ENCODE measurements at regions not wholly inside any gene's neighbourhood (a gene's known extent, or its start where the extent isn't known, plus 50 kb on each side); places are given as distances from the start of the nearest gene placed in this dataset.

DNA sequence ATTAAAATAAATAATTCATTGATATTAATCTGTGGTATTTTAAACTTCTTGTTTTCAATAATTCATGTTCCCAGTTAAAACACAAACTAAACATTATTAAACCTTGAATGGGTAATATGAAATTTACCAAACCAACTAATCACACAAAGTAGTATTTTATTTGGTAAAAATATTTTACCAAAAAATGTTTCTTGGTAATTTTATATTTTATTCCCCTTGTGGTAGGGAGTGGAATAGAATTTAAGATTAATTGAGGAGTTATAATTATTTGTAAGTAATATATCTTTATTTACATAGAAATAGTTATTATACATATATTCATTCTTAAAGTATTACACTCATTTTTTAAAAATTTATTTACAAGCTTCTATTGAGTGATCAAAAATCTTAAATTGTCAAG, 1350.9 kb downstream of the OTOL1 start:
- DNase-seq (no peak), ATAC-seq (no peak)
- intact Hi-C loops (cut with DNase I, micrococcal nuclease): no loop called here
- CTCF ChIA-PET: no interaction called here
- H3K27ac Mint-ChIP-seq: no peak overlapping the region
- H3K4me3 Mint-ChIP-seq: no peak overlapping the region
- H3K4me1 Mint-ChIP-seq: no peaks in the 10 kb centered on the region
- no peaks in the 10 kb centered on the region for H3K9me3 Mint-ChIP-seq (ENCODE audit: low read depth)
- no peaks in the 10 kb centered on the region for H3K36me3 Mint-ChIP-seq (ENCODE audit: low read depth)
- POLR2A ChIA-PET: no interaction called here
- no peaks in the 10 kb centered on the region for H3K27me3 Mint-ChIP-seq

GRCh38 chr3:162863579-162863978, 1367.0 kb downstream of the OTOL1 start:
- H3K9me3 Mint-ChIP-seq (ENCODE audit: low read depth): no peaks in the 10 kb centered on the region
- H3K4me3 Mint-ChIP-seq: no peak overlapping the region
- ATAC-seq (no peak), DNase-seq (no peak)
- H3K27ac Mint-ChIP-seq: no peak overlapping the region
- no peaks in the 10 kb centered on the region for H3K27me3 Mint-ChIP-seq
- no peaks in the 10 kb centered on the region for H3K36me3 Mint-ChIP-seq (ENCODE audit: low read depth)
- H3K4me1 Mint-ChIP-seq: no peaks in the 10 kb centered on the region
- intact Hi-C loops (cut with DNase I, micrococcal nuclease): no loop called here
- ChIA-PET CTCF (no interaction called here), POLR2A (no interaction called here)

DNA sequence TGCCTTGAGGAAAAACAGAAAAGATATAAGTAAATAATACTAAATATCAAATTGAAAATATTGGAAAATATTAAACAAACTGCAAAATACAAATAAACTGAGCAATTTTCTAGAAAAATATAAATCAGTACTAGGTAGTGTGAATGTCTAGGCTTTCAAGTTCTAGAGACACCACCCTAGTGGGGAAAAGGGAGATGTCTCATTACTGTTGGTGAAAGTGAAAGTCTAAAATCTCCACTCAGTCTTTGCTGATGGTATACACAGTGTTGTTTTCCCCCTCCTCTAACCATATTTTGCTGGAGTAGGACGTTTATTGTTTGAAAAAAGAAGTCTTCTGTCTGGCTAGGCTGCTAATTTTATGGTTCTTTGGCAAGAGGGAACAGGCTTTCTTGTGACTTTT, 1368.9 kb downstream of the OTOL1 start:
- Mint-ChIP-seq H3K27me3 (no peaks in the 10 kb centered on the region), H3K27ac (no peak overlapping the region), H3K36me3 (ENCODE audit: low read depth) (no peaks in the 10 kb centered on the region), H3K9me3 (ENCODE audit: low read depth) (no peaks in the 10 kb centered on the region), H3K4me3 (no peak overlapping the region), H3K4me1 (no peaks in the 10 kb centered on the region)
- POLR2A ChIA-PET: no interaction called here
- DNase-seq (no peak), ATAC-seq (no peak)
- CTCF ChIA-PET: no interaction called here
- intact Hi-C loops (cut with DNase I, micrococcal nuclease): no loop called here

GRCh38 chr3:162879021-162879562, 1382.5 kb downstream of the OTOL1 start:
- H3K36me3 Mint-ChIP-seq (ENCODE audit: low read depth): no peaks in the 10 kb centered on the region
- ATAC-seq (no peak), DNase-seq (no peak)
- intact Hi-C loops (cut with DNase I, micrococcal nuclease): no loop called here
- no peak overlapping the region for H3K27ac Mint-ChIP-seq
- no peaks in the 10 kb centered on the region for H3K9me3 Mint-ChIP-seq (ENCODE audit: low read depth)
- H3K4me3 Mint-ChIP-seq: no peak overlapping the region
- no peaks in the 10 kb centered on the region for H3K4me1 Mint-ChIP-seq
- CTCF ChIA-PET: no interaction called here
- H3K27me3 Mint-ChIP-seq: no peaks in the 10 kb centered on the region
- POLR2A ChIA-PET: no interaction called here

DNA sequence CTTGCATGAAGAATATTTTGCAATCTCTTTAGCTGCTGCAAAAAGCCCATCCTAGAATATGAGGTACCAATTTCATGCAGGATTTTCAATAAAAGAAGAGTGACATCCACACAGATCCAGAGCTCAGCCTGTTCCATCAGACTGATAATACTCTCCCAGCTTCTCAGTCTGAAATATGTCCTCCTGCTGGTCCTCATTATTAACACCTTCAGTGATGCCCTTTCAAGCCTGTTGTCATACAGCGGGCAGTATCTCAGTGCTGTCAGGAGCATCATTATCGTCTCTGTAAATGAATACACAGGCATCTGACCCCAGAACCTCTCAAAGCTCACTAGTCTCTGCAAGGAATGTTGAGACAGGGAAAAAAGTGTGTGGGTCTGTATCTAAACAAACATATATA, 1387.8 kb downstream of the OTOL1 start:
- Mint-ChIP-seq H3K9me3 (ENCODE audit: low read depth) (no peaks in the 10 kb centered on the region), H3K4me3 (no peak overlapping the region), H3K36me3 (ENCODE audit: low read depth) (no peaks in the 10 kb centered on the region), H3K27me3 (no peaks in the 10 kb centered on the region), H3K4me1 (no peaks in the 10 kb centered on the region), H3K27ac (no peak overlapping the region)
- CTCF ChIA-PET: no interaction called here
- POLR2A ChIA-PET: no interaction called here
- ATAC-seq: no peak
- no peak for DNase-seq
- intact Hi-C loops (cut with DNase I, micrococcal nuclease): no loop called here

DNA sequence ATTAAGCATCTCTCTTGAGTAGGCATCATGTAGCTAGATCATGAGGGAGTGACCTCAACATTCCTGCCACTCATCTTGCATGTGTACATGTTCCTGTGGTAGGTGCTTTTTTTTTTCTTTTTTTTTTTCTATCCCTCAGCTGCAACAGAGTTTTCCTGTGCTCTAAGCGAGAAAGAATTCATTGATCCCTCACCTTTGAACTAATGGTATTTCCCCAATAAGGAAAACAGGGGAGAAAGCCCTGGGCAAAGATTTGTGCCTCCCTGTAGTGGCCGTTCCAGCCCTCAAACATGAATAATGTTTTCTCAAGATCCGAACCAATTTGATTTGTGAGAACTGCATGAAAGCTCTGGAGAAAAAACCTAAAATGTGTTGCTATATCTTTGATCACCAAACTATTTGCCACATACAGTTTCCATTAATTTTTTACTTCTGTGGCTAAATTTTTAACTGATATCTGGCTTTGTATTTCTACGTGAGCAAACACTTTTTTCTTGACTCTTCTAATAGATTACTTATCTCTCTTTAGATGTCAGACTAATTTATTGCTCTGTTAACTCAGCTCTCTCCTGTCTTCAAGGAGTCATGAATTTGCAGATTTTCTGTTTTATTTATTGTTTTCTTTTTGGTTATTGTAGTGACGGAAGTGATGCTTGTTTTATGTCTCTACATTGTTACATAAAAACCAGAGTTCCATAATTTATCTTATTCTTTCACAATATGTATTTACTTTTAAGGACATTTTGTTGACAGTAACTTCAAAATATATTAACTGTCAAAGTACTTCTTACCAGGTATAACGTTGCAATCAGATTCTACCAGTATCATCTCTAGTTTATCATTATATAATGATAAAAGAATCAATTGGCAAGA, 1396.5 kb downstream of the OTOL1 start:
- no peaks in the 10 kb centered on the region for H3K4me1 Mint-ChIP-seq
- ATAC-seq: no peak
- no peaks in the 10 kb centered on the region for H3K36me3 Mint-ChIP-seq (ENCODE audit: low read depth)
- no peak for DNase-seq
- H3K27me3 Mint-ChIP-seq: no peaks in the 10 kb centered on the region
- POLR2A ChIA-PET: no interaction called here
- H3K9me3 Mint-ChIP-seq (ENCODE audit: low read depth): no peaks in the 10 kb centered on the region
- CTCF ChIA-PET: no interaction called here
- no peak overlapping the region for H3K27ac Mint-ChIP-seq
- no peak overlapping the region for H3K4me3 Mint-ChIP-seq
- intact Hi-C loops (cut with DNase I, micrococcal nuclease): no loop called here

- H3K4me1 Mint-ChIP-seq: no peaks in the 10 kb centered on the region
- ATAC-seq (no peak), DNase-seq (no peak)
- ChIA-PET CTCF (no interaction called here), POLR2A (no interaction called here)
- H3K27ac Mint-ChIP-seq: no peak overlapping the region
- intact Hi-C loops (cut with DNase I, micrococcal nuclease): no loop called here
- H3K4me3 Mint-ChIP-seq: no peak overlapping the region
- no peaks in the 10 kb centered on the region for H3K27me3 Mint-ChIP-seq
- H3K36me3 Mint-ChIP-seq (ENCODE audit: low read depth): no peaks in the 10 kb centered on the region
- no peaks in the 10 kb centered on the region for H3K9me3 Mint-ChIP-seq (ENCODE audit: low read depth)
These were observed 1400.7 kb downstream of the OTOL1 start for GRCh38 chr3:162897291-162897690.

DNA sequence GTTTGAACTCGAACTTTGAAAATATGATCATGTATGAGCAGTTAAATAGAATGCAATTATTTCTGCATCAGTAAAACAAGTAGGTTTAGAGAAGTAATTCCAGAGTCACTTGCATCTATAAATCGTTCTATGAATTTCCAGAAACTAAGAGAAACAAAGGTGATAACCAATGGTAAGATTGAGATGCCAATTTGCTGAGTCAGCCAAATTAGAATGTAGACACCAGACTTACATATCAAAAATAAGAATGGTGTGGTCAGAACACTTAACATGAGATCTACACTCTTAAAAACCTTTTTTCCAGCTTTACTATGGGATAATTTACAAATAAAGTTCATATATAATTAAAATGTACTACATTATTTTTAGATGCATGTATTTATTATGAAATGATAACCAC, 1435.9 kb downstream of the OTOL1 start:
- H3K4me1 Mint-ChIP-seq: no peaks in the 10 kb centered on the region
- peaks cover 4% of the 10 kb centered on the region for H3K9me3 Mint-ChIP-seq (ENCODE audit: low read depth)
- ChIA-PET CTCF (no interaction called here), POLR2A (no interaction called here)
- no peaks in the 10 kb centered on the region for H3K27me3 Mint-ChIP-seq
- intact Hi-C loops (cut with DNase I, micrococcal nuclease): no loop called here
- H3K27ac Mint-ChIP-seq: no peak overlapping the region
- no peak for ATAC-seq
- no peak overlapping the region for H3K4me3 Mint-ChIP-seq
- DNase-seq: no peak
- H3K36me3 Mint-ChIP-seq (ENCODE audit: low read depth): no peaks in the 10 kb centered on the region

- no peaks in the 10 kb centered on the region for H3K36me3 Mint-ChIP-seq (ENCODE audit: low read depth)
- ATAC-seq (no peak), DNase-seq (no peak)
- no peak overlapping the region for H3K4me3 Mint-ChIP-seq
- H3K9me3 Mint-ChIP-seq (ENCODE audit: low read depth): peaks cover 4% of the 10 kb centered on the region
- intact Hi-C loops (cut with DNase I, micrococcal nuclease): no loop called here
- ChIA-PET POLR2A (no interaction called here), CTCF (no interaction called here)
- H3K4me1 Mint-ChIP-seq: no peaks in the 10 kb centered on the region
- no peak overlapping the region for H3K27ac Mint-ChIP-seq
- H3K27me3 Mint-ChIP-seq: no peaks in the 10 kb centered on the region
These were observed 1437.0 kb downstream of the OTOL1 start for GRCh38 chr3:162933656-162934055.

- Mint-ChIP-seq H3K27ac (no peak overlapping the region), H3K36me3 (ENCODE audit: low read depth) (no peaks in the 10 kb centered on the region), H3K4me3 (no peak overlapping the region), H3K27me3 (no peaks in the 10 kb centered on the region), H3K4me1 (no peaks in the 10 kb centered on the region), H3K9me3 (ENCODE audit: low read depth) (peaks cover 9% of the 10 kb centered on the region)
- CTCF ChIA-PET: no interaction called here
- intact Hi-C loops (cut with DNase I, micrococcal nuclease): no loop called here
- DNase-seq: no peak
- no peak for ATAC-seq
- POLR2A ChIA-PET: no interaction called here
These were observed 1440.1 kb downstream of the OTOL1 start for GRCh38 chr3:162936706-162937105.

- Mint-ChIP-seq H3K36me3 (ENCODE audit: low read depth) (no peaks in the 10 kb centered on the region), H3K27ac (no peak overlapping the region), H3K27me3 (no peaks in the 10 kb centered on the region), H3K4me3 (no peak overlapping the region), H3K4me1 (no peaks in the 10 kb centered on the region), H3K9me3 (ENCODE audit: low read depth) (peaks cover 9% of the 10 kb centered on the region)
- DNase-seq (no peak), ATAC-seq (no peak)
- intact Hi-C loops (cut with DNase I, micrococcal nuclease): no loop called here
- ChIA-PET POLR2A (no interaction called here), CTCF (no interaction called here)
These were observed 1441.5 kb downstream of the OTOL1 start for GRCh38 chr3:162938083-162938482.

DNA sequence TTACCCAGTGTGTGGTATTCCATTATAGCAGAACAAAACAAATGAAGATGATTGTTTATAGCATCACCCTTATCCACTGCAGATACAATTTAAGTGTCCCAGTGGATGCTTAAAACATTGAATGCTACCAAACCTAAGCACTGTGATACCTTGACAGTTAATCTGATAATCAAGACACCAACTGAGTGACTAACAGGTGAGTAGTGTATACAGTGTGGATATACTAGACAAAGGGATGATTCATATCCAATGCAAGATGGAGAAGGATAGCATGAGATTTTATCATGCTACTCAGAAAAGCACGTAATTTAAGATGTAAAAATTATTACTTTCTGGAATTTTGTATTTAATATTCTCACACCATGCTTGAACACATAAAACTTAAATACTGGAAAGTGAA, 1449.0 kb downstream of the OTOL1 start:
- Mint-ChIP-seq H3K27ac (no peak overlapping the region), H3K4me1 (no peaks in the 10 kb centered on the region), H3K27me3 (no peaks in the 10 kb centered on the region), H3K36me3 (ENCODE audit: low read depth) (no peaks in the 10 kb centered on the region), H3K4me3 (no peak overlapping the region), H3K9me3 (ENCODE audit: low read depth) (peaks cover 16% of the 10 kb centered on the region)
- ChIA-PET POLR2A (no interaction called here), CTCF (no interaction called here)
- DNase-seq (no peak), ATAC-seq (no peak)
- intact Hi-C loops (cut with DNase I, micrococcal nuclease): no loop called here

DNA sequence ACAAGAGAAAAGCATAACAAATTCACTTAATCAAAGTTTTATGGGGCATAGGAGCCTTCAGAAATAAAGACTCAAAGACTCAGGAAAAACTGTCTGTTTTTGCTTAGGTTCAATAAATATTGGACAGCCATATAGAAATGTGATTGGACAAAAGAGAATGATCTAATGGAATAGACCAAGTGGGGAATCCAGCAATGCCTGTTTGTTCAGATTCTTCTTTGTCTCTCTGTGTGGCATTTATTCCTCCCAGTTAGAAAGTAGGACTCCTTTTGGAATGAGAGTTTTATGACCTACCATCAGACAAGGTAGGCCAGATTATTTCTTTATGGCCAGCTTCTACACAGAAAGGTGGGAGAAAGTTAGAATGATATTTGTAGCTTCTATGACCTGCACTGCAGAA, 1460.1 kb downstream of the OTOL1 start:
- CTCF ChIA-PET: no interaction called here
- H3K4me1 Mint-ChIP-seq: no peaks in the 10 kb centered on the region
- no peaks in the 10 kb centered on the region for H3K27me3 Mint-ChIP-seq
- intact Hi-C loops (cut with DNase I, micrococcal nuclease): no loop called here
- ATAC-seq: no peak
- DNase-seq: no peak
- peaks cover 6% of the 10 kb centered on the region for H3K9me3 Mint-ChIP-seq (ENCODE audit: low read depth)
- no peaks in the 10 kb centered on the region for H3K36me3 Mint-ChIP-seq (ENCODE audit: low read depth)
- H3K4me3 Mint-ChIP-seq: no peak overlapping the region
- POLR2A ChIA-PET: no interaction called here
- H3K27ac Mint-ChIP-seq: no peak overlapping the region
